ENCODE measurements at regions not wholly inside any gene's neighbourhood (a gene's known extent, or its start where the extent isn't known, plus 50 kb on each side); places are given as distances from the start of the nearest gene placed in this dataset.
A peak's percentile ranks its signal among the peaks of the same experiment; 100 is the strongest.

DNA sequence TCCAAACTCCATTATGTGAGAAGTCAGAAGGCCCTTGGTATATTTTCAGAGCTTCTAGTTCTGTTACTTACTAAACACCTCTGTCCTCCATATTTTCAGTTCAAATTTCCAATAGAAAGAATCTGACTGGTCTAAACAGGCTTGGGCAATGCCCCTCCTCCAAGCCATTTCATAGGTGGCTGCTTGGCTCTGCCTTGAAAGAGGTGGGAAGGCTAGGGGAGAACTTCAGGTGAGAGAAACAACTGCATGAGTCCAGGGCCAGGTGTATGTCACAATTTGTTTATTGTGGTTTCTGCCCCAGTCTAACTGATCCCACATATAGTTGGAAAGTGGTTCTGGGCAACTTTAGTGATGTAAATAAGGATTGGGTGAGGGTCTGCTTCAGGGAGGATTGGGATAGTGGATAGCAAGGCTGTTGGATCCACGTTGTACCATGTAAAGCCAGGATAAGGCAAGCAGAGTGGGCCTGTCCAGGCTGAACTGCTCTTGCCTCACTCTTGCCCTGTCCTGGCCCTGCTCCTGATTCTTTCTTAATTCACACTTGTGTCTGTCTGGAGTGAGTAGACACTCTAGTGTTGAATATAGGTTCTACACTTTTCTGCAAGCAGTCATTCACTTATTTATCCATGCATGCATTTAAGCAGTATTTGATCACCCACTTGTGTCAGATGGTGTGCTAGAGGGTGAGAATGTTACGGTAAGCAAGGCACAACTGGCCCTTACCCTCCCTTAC is 67.5 kb upstream of the COMTD1 start (continued):
- TF ChIP-seq, protein P1, sequence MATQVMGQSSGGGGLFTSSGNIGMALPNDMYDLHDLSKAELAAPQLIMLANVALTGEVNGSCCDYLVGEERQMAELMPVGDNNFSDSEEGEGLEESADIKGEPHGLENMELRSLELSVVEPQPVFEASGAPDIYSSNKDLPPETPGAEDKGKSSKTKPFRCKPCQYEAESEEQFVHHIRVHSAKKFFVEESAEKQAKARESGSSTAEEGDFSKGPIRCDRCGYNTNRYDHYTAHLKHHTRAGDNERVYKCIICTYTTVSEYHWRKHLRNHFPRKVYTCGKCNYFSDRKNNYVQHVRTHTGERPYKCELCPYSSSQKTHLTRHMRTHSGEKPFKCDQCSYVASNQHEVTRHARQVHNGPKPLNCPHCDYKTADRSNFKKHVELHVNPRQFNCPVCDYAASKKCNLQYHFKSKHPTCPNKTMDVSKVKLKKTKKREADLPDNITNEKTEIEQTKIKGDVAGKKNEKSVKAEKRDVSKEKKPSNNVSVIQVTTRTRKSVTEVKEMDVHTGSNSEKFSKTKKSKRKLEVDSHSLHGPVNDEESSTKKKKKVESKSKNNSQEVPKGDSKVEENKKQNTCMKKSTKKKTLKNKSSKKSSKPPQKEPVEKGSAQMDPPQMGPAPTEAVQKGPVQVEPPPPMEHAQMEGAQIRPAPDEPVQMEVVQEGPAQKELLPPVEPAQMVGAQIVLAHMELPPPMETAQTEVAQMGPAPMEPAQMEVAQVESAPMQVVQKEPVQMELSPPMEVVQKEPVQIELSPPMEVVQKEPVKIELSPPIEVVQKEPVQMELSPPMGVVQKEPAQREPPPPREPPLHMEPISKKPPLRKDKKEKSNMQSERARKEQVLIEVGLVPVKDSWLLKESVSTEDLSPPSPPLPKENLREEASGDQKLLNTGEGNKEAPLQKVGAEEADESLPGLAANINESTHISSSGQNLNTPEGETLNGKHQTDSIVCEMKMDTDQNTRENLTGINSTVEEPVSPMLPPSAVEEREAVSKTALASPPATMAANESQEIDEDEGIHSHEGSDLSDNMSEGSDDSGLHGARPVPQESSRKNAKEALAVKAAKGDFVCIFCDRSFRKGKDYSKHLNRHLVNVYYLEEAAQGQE (IDR thresholded peaks at IDR 0.05): no peak
- no peak for TF ChIP-seq CBX8 (IDR thresholded peaks at IDR 0.05)
- no peak for TF ChIP-seq KDM5A (IDR thresholded peaks at IDR 0.05)

DNA sequence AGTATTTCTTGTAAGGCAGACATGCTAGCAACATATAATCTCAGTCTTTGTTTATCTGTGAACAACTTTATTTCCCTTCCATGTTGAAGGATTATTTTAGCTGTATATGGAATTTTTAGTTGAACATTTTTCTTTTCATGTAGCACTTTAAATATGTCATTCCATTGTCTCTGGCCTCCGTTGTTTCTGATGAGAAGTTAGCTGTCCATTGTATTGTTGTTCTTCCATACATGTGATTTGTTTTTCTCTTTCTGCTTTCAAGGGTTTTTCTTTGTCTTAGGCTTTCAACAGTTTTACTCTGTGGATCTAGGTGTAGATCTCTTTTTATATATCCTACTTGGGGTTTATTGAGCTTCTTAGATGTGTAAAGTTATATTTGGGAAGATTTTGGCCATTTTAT is 66.3 kb upstream of the COMTD1 start:
- 0% methylated on average over 1 of the region's 1 CpG for WGBS (ENCODE audit: missing lambda C conversion rate)
- Histone ChIP-seq H3K4me1 (peaks cover 2% of the 10 kb centered on the region; the same call in 1 of the 3 replicates), H3K9me3 (peaks cover 10% of the 10 kb centered on the region; the same call in 2 of the 3 replicates), H3K4me3 (no peak overlapping the region), H3K4me2 (no peak overlapping the region), H3K27ac (no peak overlapping the region)
- ChIA-PET POLR2A (no interaction called here), CTCF (interaction anchor here (0.9 to 1.6 kb wide), 4 partner anchors 41 to 194 kb away, joined by 3 to 4 read pairs (median 4); partner anchors contain the start of gene COMTD1)
- ATAC-seq (no peak), DNase-seq (ENCODE audit: low read depth in 1 of 2, low spot score in 1 of 2) (no peak), FAIRE-seq (no peak)
- TF ChIP-seq FOSL2 (IDR thresholded peaks at IDR 0.05) (no peak), FOSL2 (CRISPR knock-in tag; IDR thresholded peaks at IDR 0.05) (no peak), RARB (CRISPR knock-in tag; IDR thresholded peaks at IDR 0.05) (no peak)
- TF ChIP-seq, protein P2, sequence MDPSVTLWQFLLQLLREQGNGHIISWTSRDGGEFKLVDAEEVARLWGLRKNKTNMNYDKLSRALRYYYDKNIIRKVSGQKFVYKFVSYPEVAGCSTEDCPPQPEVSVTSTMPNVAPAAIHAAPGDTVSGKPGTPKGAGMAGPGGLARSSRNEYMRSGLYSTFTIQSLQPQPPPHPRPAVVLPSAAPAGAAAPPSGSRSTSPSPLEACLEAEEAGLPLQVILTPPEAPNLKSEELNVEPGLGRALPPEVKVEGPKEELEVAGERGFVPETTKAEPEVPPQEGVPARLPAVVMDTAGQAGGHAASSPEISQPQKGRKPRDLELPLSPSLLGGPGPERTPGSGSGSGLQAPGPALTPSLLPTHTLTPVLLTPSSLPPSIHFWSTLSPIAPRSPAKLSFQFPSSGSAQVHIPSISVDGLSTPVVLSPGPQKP (IDR thresholded peaks at IDR 0.05; ENCODE audit: low read depth, low read length): no peak

DNA sequence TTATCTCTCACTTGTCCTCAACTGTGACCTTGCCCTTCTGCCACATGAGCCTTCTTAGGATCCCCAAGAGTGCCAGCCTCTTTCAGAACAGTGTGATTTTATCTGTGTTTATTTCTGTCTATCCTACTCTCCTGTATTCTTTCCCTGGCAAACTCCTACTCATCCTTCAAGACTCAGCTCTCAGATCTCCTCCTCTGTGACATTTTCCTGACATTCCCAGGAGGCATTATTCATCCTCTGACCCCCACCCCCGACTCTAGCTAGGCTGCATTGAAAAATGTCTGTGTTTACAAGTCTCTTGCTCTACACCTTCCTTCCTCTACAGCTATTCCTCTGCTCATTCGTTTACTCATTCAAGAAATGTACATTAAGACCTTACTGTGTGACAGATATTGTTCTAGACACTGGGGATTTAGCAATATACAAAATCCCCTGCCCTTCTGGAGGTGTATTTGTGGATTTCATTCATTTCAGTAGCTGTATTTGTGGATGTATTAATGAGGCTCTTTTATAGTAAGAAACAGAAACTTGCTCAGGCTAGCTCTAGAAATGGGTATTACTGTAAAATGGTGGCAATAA is 61.4 kb upstream of the COMTD1 start:
- H3K4me3 ChIP-seq: no peak overlapping the region
- DNase-seq (ENCODE audit: low read depth in 1 of 2, low spot score in 1 of 2) (no peak), FAIRE-seq (no peak), ATAC-seq (no peak)
- peaks cover 22% of the 10 kb centered on the region for H3K4me1 ChIP-seq
- peak overlapping the region in 1 of 2 experiments; percentile 38; a peak in 2 of 6 replicates for H3K27ac ChIP-seq
- ChIA-PET POLR2A (interaction anchor here (2.3 kb wide), 1 partner anchor 105 kb away, joined by 9 read pairs; the partner anchor contains the start of gene ZNF503), CTCF (interaction anchor here (0.6 to 5.2 kb wide), 5 partner anchors 10 to 626 kb away, joined by 3 to 38 read pairs (median 3); no protein-coding TSS in a partner anchor)
- 15% methylated on average over 2 of the region's 2 CpGs for WGBS (ENCODE audit: missing lambda C conversion rate)
- 0 out of 3 replicates have a peak overlapping the region, but pooled peaks have one; percentile 5 for H3K4me2 ChIP-seq
- H3K9me3 ChIP-seq: peaks cover 3% of the 10 kb centered on the region; the same call in 2 of the 3 replicates
- TF ChIP-seq HOXB13 (CRISPR knock-in tag; IDR thresholded peaks at IDR 0.05; ENCODE audit: low read depth) (no peak), TFCP2L1 (CRISPR knock-in tag; IDR thresholded peaks at IDR 0.05) (no peak), RFX5 (IDR thresholded peaks at IDR 0.05) (no peak), FOSB (CRISPR knock-in tag; IDR thresholded peaks at IDR 0.05) (no peak), MAFK (IDR thresholded peaks at IDR 0.05; ENCODE audit: partially characterized antibody) (no peak), PHF8 (IDR thresholded peaks at IDR 0.05; ENCODE audit: borderline replicate concordance, low read depth) (no peak)
- TF ChIP-seq, protein P3, sequence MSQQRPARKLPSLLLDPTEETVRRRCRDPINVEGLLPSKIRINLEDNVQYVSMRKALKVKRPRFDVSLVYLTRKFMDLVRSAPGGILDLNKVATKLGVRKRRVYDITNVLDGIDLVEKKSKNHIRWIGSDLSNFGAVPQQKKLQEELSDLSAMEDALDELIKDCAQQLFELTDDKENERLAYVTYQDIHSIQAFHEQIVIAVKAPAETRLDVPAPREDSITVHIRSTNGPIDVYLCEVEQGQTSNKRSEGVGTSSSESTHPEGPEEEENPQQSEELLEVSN (IDR thresholded peaks at IDR 0.05; ENCODE audit: borderline replicate concordance, low read depth): no peak

Measured in A549 (cell line).